ENCODE measurements at regions not wholly inside any gene's neighbourhood (a gene's known extent, or its start where the extent isn't known, plus 50 kb on each side); places are given as distances from the start of the nearest gene placed in this dataset.

DNA sequence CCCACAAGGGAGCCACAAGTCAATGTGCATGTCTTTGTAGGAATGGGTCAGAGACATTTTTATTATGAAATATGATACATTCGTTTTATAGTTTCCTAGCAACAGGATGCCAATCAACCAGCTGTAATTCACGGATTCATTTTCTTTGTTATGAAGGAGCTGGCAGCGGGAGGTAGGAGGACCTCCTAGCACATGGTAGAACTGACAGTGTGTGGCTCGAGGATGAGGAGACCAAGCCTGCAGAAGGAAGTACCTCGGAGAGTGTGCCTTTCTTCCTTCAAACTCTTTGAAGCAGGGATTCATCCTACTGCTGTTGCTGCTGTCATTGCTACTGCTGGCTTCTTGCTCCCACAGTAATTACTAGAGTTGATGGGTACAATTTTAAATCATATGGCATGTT lies 504.8 kb upstream of the KLHL29 start:
- Histone ChIP-seq H2BK120ac (ENCODE audit: low read depth, low read length) (no peak overlapping the region), H3K4me2 (ENCODE audit: insufficient read depth, low read length, poor library complexity, severe bottlenecking) (no peak overlapping the region), H2AK5ac (ENCODE audit: low read depth, low read length) (no peak overlapping the region), H2BK15ac (ENCODE audit: low read length) (no peak overlapping the region), H3K14ac (ENCODE audit: low read length) (no peak overlapping the region), H3K79me1 (ENCODE audit: low read depth, low read length) (no peaks in the 10 kb centered on the region), H3K18ac (ENCODE audit: low read length) (no peak overlapping the region), H4K8ac (ENCODE audit: low read depth, low read length) (no peak overlapping the region), H2BK5ac (ENCODE audit: low read length) (no peak overlapping the region), H3K9me3 (replicated peaks in 1 of 2; ENCODE audit: control insufficient read depth in 2 of 2, insufficient read depth in 1 of 2, low read depth in 1 of 2, low read length in 2 of 2) (no peaks in the 10 kb centered on the region), H3K4me3 (ENCODE audit: low read length in 2 of 2) (no peak overlapping the region), H3K4me1 (ENCODE audit: control insufficient read depth in 2 of 2, insufficient read depth in 1 of 2, low read depth in 1 of 2, low read length in 2 of 2) (peaks cover 0 to 9% of the 10 kb centered on the region in 2 donors), H4K91ac (ENCODE audit: low read depth, low read length, poor library complexity) (no peak overlapping the region), H3K23ac (ENCODE audit: low read depth, low read length, poor library complexity) (no peak overlapping the region), H3K27me3 (ENCODE audit: control insufficient read depth in 3 of 3, insufficient read depth in 3 of 3, low read depth in 1 of 3, low read length in 3 of 3) (no peaks in the 10 kb centered on the region), H3K36me3 (replicated peaks in 1 of 2; ENCODE audit: control insufficient read depth in 2 of 2, insufficient read depth in 2 of 2, low read length in 2 of 2) (no peaks in the 10 kb centered on the region), H3K27ac (replicated peaks; ENCODE audit: low read length) (no peak overlapping the region), H3K9ac (ENCODE audit: low read depth, low read length, poor library complexity) (no peak overlapping the region), H2AFZ (ENCODE audit: low read length) (no peak overlapping the region), H3K4ac (ENCODE audit: low read length) (no peak overlapping the region), H2BK12ac (ENCODE audit: low read length) (no peak overlapping the region)
- no peak for DNase-seq (ENCODE audit: low spot score)
- no CpG with 5 or more reads among the region's 5 CpGs for WGBS, 2 donors (ENCODE audit: extremely low coverage in 2 of 2, insufficient read length in 2 of 2, insufficient replicate concordance in 1 of 2)

DNA sequence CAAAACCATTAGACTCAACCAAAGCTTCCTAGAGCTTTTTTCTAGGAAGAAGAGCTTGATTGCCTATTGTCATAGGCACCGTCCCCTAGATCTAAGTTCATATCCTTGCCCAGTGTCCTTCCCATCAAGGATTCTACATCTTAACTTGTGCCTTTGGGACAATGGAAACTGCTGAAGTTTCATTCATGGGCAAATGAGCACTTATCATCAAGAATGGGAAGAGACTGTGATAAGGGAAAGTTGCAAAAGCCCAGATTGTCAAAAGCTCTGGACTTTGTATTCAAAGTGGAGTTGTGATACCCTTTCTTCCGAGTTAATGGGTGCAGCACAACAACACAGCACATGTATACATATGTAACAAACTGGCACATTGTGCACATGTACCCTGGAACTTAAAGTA lies 503.0 kb upstream of the KLHL29 start:
- H3K14ac ChIP-seq (ENCODE audit: low read length), result no peak overlapping the region
- H2AFZ ChIP-seq (ENCODE audit: low read length), result no peak overlapping the region
- H3K4me3 ChIP-seq (ENCODE audit: low read length in 2 of 2), result no peak overlapping the region
- no peak overlapping the region for H3K4ac ChIP-seq (ENCODE audit: low read length)
- no peaks in the 10 kb centered on the region for H3K9me3 ChIP-seq (replicated peaks in 1 of 2; ENCODE audit: control insufficient read depth in 2 of 2, insufficient read depth in 1 of 2, low read depth in 1 of 2, low read length in 2 of 2)
- peaks cover 0 to 9% of the 10 kb centered on the region in 2 donors for H3K4me1 ChIP-seq (ENCODE audit: control insufficient read depth in 2 of 2, insufficient read depth in 1 of 2, low read depth in 1 of 2, low read length in 2 of 2)
- H2BK12ac ChIP-seq (ENCODE audit: low read length), result no peak overlapping the region
- H3K27me3 ChIP-seq (ENCODE audit: control insufficient read depth in 3 of 3, insufficient read depth in 3 of 3, low read depth in 1 of 3, low read length in 3 of 3), result no peaks in the 10 kb centered on the region
- DNase-seq (ENCODE audit: low spot score), result no peak
- no peak overlapping the region for H2BK15ac ChIP-seq (ENCODE audit: low read length)
- no peaks in the 10 kb centered on the region for H3K36me3 ChIP-seq (replicated peaks in 1 of 2; ENCODE audit: control insufficient read depth in 2 of 2, insufficient read depth in 2 of 2, low read length in 2 of 2)
- H3K9ac ChIP-seq (ENCODE audit: low read depth, low read length, poor library complexity), result no peak overlapping the region
- H2BK5ac ChIP-seq (ENCODE audit: low read length), result no peak overlapping the region
- H2BK120ac ChIP-seq (ENCODE audit: low read depth, low read length), result no peak overlapping the region
- WGBS, 2 donors (ENCODE audit: extremely low coverage in 2 of 2, insufficient read length in 2 of 2, insufficient replicate concordance in 1 of 2), result no CpG with 5 or more reads among the region's 2 CpGs
- no peak overlapping the region for H4K8ac ChIP-seq (ENCODE audit: low read depth, low read length)
- no peak overlapping the region for H2AK5ac ChIP-seq (ENCODE audit: low read depth, low read length)
- H4K91ac ChIP-seq (ENCODE audit: low read depth, low read length, poor library complexity), result no peak overlapping the region
- H3K79me1 ChIP-seq (ENCODE audit: low read depth, low read length), result no peaks in the 10 kb centered on the region
- H3K18ac ChIP-seq (ENCODE audit: low read length), result no peak overlapping the region
- H3K4me2 ChIP-seq (ENCODE audit: insufficient read depth, low read length, poor library complexity, severe bottlenecking), result no peak overlapping the region
- H3K27ac ChIP-seq (replicated peaks; ENCODE audit: low read length), result no peak overlapping the region
- no peak overlapping the region for H3K23ac ChIP-seq (ENCODE audit: low read depth, low read length, poor library complexity)

DNA sequence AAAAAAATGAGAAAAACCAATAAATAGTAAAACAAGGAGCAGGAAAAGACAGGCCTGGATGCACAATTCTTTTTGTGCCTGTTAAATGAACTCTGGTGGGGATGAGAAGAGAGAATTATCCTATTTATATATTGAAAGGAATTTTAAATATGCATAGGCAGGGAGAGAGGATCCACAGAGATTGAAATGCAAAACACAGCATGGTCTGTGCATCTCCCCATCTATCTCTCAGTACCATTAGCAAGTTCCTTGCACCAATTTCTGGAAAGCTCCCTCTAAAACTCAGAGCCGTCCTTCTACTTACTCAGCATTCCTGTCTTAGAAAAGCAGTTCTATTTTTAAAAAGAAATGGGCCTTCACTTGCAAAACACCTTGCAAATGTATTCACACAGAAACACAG lies 502.3 kb upstream of the KLHL29 start:
- Histone ChIP-seq H3K27me3 (ENCODE audit: control insufficient read depth in 3 of 3, insufficient read depth in 3 of 3, low read depth in 1 of 3, low read length in 3 of 3) (no peaks in the 10 kb centered on the region), H4K8ac (ENCODE audit: low read depth, low read length) (no peak overlapping the region), H3K23ac (ENCODE audit: low read depth, low read length, poor library complexity) (no peak overlapping the region), H3K4ac (ENCODE audit: low read length) (no peak overlapping the region), H3K4me2 (ENCODE audit: insufficient read depth, low read length, poor library complexity, severe bottlenecking) (no peak overlapping the region), H2BK120ac (ENCODE audit: low read depth, low read length) (no peak overlapping the region), H3K36me3 (replicated peaks in 1 of 2; ENCODE audit: control insufficient read depth in 2 of 2, insufficient read depth in 2 of 2, low read length in 2 of 2) (no peaks in the 10 kb centered on the region), H3K9me3 (replicated peaks in 1 of 2; ENCODE audit: control insufficient read depth in 2 of 2, insufficient read depth in 1 of 2, low read depth in 1 of 2, low read length in 2 of 2) (no peaks in the 10 kb centered on the region), H3K4me3 (ENCODE audit: low read length in 2 of 2) (no peak overlapping the region), H3K18ac (ENCODE audit: low read length) (no peak overlapping the region), H2BK15ac (ENCODE audit: low read length) (no peak overlapping the region), H4K91ac (ENCODE audit: low read depth, low read length, poor library complexity) (no peak overlapping the region), H3K79me1 (ENCODE audit: low read depth, low read length) (no peaks in the 10 kb centered on the region), H3K4me1 (ENCODE audit: control insufficient read depth in 2 of 2, insufficient read depth in 1 of 2, low read depth in 1 of 2, low read length in 2 of 2) (peaks cover 0 to 9% of the 10 kb centered on the region in 2 donors), H2BK12ac (ENCODE audit: low read length) (no peak overlapping the region), H3K14ac (ENCODE audit: low read length) (no peak overlapping the region), H3K9ac (ENCODE audit: low read depth, low read length, poor library complexity) (no peak overlapping the region), H2BK5ac (ENCODE audit: low read length) (no peak overlapping the region), H2AK5ac (ENCODE audit: low read depth, low read length) (no peak overlapping the region), H2AFZ (ENCODE audit: low read length) (no peak overlapping the region), H3K27ac (replicated peaks; ENCODE audit: low read length) (no peak overlapping the region)
- WGBS, 2 donors (ENCODE audit: extremely low coverage in 2 of 2, insufficient read length in 2 of 2, insufficient replicate concordance in 1 of 2), result no CpG with 5 or more reads among the region's 1 CpG
- no peak for DNase-seq (ENCODE audit: low spot score)

DNA sequence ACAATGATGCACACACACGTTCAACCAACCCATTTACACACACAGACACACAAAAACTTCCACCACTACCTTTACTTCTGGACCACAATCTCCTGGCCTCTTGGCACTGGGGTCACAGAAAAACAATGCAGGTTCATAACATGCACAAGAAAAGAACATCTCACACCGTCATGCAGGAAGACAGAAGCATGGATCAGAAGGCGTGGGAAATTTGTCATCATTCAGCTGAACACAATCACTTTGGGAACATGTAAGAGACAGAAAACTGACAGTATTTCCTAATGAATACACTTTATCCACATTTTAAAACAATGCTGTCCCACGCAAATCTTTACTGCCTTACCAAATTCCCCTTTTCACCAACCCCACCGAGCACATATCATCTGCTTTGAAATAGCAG lies 501.9 kb upstream of the KLHL29 start:
- DNase-seq (ENCODE audit: low spot score), result no peak
- no peak overlapping the region for H3K4ac ChIP-seq (ENCODE audit: low read length)
- H2BK120ac ChIP-seq (ENCODE audit: low read depth, low read length), result no peak overlapping the region
- H3K4me1 ChIP-seq (ENCODE audit: control insufficient read depth in 2 of 2, insufficient read depth in 1 of 2, low read depth in 1 of 2, low read length in 2 of 2), result peaks cover 0 to 9% of the 10 kb centered on the region in 2 donors
- H3K9me3 ChIP-seq (replicated peaks in 1 of 2; ENCODE audit: control insufficient read depth in 2 of 2, insufficient read depth in 1 of 2, low read depth in 1 of 2, low read length in 2 of 2), result no peaks in the 10 kb centered on the region
- H3K4me3 ChIP-seq (ENCODE audit: low read length in 2 of 2), result no peak overlapping the region
- 100% methylated on average over 1 of the region's 5 CpGs; no CpG with 5 or more reads in 1 of the 2 donors for WGBS, 2 donors (ENCODE audit: extremely low coverage in 2 of 2, insufficient read length in 2 of 2, insufficient replicate concordance in 1 of 2)
- H3K36me3 ChIP-seq (replicated peaks in 1 of 2; ENCODE audit: control insufficient read depth in 2 of 2, insufficient read depth in 2 of 2, low read length in 2 of 2), result no peaks in the 10 kb centered on the region
- H2BK12ac ChIP-seq (ENCODE audit: low read length), result no peak overlapping the region
- H3K14ac ChIP-seq (ENCODE audit: low read length), result no peak overlapping the region
- no peak overlapping the region for H4K91ac ChIP-seq (ENCODE audit: low read depth, low read length, poor library complexity)
- no peak overlapping the region for H2AFZ ChIP-seq (ENCODE audit: low read length)
- no peak overlapping the region for H3K23ac ChIP-seq (ENCODE audit: low read depth, low read length, poor library complexity)
- no peak overlapping the region for H3K4me2 ChIP-seq (ENCODE audit: insufficient read depth, low read length, poor library complexity, severe bottlenecking)
- H3K9ac ChIP-seq (ENCODE audit: low read depth, low read length, poor library complexity), result no peak overlapping the region
- H3K27ac ChIP-seq (replicated peaks; ENCODE audit: low read length), result no peak overlapping the region
- no peaks in the 10 kb centered on the region for H3K27me3 ChIP-seq (ENCODE audit: control insufficient read depth in 3 of 3, insufficient read depth in 3 of 3, low read depth in 1 of 3, low read length in 3 of 3)
- no peak overlapping the region for H2BK15ac ChIP-seq (ENCODE audit: low read length)
- no peaks in the 10 kb centered on the region for H3K79me1 ChIP-seq (ENCODE audit: low read depth, low read length)
- H3K18ac ChIP-seq (ENCODE audit: low read length), result no peak overlapping the region
- H2AK5ac ChIP-seq (ENCODE audit: low read depth, low read length), result no peak overlapping the region
- no peak overlapping the region for H4K8ac ChIP-seq (ENCODE audit: low read depth, low read length)
- no peak overlapping the region for H2BK5ac ChIP-seq (ENCODE audit: low read length)
